Caco-2 (cell line): ENCODE measurements at regions not wholly inside any gene's neighbourhood (a gene's known extent, or its start where the extent isn't known, plus 50 kb on each side); places are given as distances from the start of the nearest gene placed in this dataset.

ENCODE experiments used
- BruUV-seq: library from RNA; stranded (reverse); fragments of 400-500 nt; replicated peaks from 2 replicates; lab custom pipeline; 2021; lab: Mats Ljungman, UMichigan
- CTCF ChIA-PET: fragments of 300-600 bp; sonication (Branson Sonifier 250); formaldehyde crosslinking; loops from one replicate; lab custom pipeline; 2022; ENCODE audit warnings: antibody characterized with exemption; lab: Charles Lee
- POLR2A ChIA-PET: fragments of 300-600 bp; sonication (Branson Sonifier 250); formaldehyde crosslinking; loops from one replicate; lab custom pipeline; 2022; ENCODE audit warnings: antibody characterized with exemption; lab: Charles Lee
- DNase-seq, 2 experiments: peaks; one replicate each; pipeline versions ENCODE4 v3.0.0 to v3.0.0-alpha.2; 2020 to 2022
- H3K27me3 ChIP-seq: replicated peaks from 2 replicates; pipeline ENCODE4 v1.6.0; 2011; ENCODE audit warnings: low read length; ENCODE audit not compliant: control insufficient read depth, insufficient read depth
- H3K36me3 ChIP-seq: 2 replicates; pipeline ENCODE4 v1.5.1; 2011; ENCODE audit warnings: low read length; ENCODE audit not compliant: control insufficient read depth, insufficient read depth
- H3K4me1 ChIP-seq: fragments of 250-450 bp; sonication (Bioruptor Pico); 2 replicates; pipeline ENCODE4 v1.5.1; 2020; ENCODE audit warnings: mild to moderate bottlenecking
- H3K4me3 ChIP-seq: 2 replicates; pipeline ENCODE4 v1.5.1; 2011; ENCODE audit warnings: low read depth, mild to moderate bottlenecking, control low read depth, low read length
- H3K9me3 ChIP-seq: fragments of 250-450 bp; sonication (Bioruptor Pico); 2 replicates; pipeline ENCODE4 v1.5.1; 2020; ENCODE audit warnings: mild to moderate bottlenecking, moderate library complexity
- H3K27ac Mint-ChIP-seq: one replicate; pipeline ENCODE4 v1.8.0; 2022; ENCODE audit warnings: mixed read lengths; ENCODE audit not compliant: unreplicated experiment
- H3K27me3 Mint-ChIP-seq: one replicate; pipeline ENCODE4 v1.8.0; 2022; ENCODE audit warnings: mixed read lengths; ENCODE audit not compliant: insufficient read depth, unreplicated experiment
- H3K36me3 Mint-ChIP-seq: one replicate; pipeline ENCODE4 v1.8.0; 2022; ENCODE audit warnings: mild to moderate bottlenecking, mixed read lengths; ENCODE audit not compliant: insufficient read depth, unreplicated experiment
- H3K4me1 Mint-ChIP-seq: one replicate; pipeline ENCODE4 v1.8.0; 2022; ENCODE audit warnings: low read depth, mixed read lengths; ENCODE audit not compliant: unreplicated experiment
- H3K4me3 Mint-ChIP-seq: one replicate; pipeline ENCODE4 v1.8.0; 2022; ENCODE audit warnings: mild to moderate bottlenecking, moderate library complexity, mixed read lengths; ENCODE audit not compliant: unreplicated experiment
- H3K9me3 Mint-ChIP-seq: one replicate; pipeline ENCODE4 v1.8.0; 2022; ENCODE audit warnings: mixed read lengths; ENCODE audit not compliant: unreplicated experiment
- intact Hi-C: fragments of 100-400 bp; cut with micrococcal nuclease; formaldehyde crosslinking; loops from one replicate; pipeline ENCODE4 v1.10.0; 2022; ENCODE audit not compliant: unreplicated experiment
- TF ChIP-seq, protein P1 (sequence below), 2 experiments: fragments of 200-600 bp in 1 of 2; IDR thresholded peaks; 1 replicate in 1 of 2; 2 replicates in 1 of 2; pipeline versions ENCODE4 v1.5.1 to v1.8.0; 2011 to 2022; ENCODE audit warnings: antibody characterized with exemption in 1 of 2, control low read depth in 1 of 2, inconsistent platforms in 1 of 2, low read depth in 1 of 2, low read length in 1 of 2, mild to moderate bottlenecking in 1 of 2, moderate library complexity in 1 of 2; ENCODE audit not compliant: insufficient read depth in 1 of 2, severe bottlenecking in 1 of 2, unreplicated experiment in 1 of 2

DNA sequence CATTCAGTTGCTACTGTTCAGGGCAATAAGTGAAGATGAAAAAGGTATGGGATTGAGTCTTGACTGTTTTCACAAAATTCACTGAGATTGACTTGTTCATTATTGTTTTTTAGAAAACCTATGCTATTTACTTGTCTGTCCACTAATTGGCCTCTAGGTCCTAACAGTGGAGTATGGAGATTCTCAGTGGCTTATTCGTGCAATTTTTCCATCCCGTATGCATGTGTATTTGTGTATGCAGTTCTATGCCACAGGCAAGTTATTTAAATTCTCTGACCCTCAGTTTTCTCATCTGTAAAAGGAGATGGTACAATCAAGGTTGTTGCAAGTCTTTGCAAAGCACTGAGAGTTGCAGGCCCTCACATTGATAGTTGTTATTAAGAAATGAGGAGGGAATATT is 151.0 kb downstream of the BBOX1 start:
- Mint-ChIP-seq H3K4me1 (peaks cover 25% of the 10 kb centered on the region), H3K36me3 (no peaks in the 10 kb centered on the region), H3K9me3 (no peaks in the 10 kb centered on the region), H3K4me3 (no peak overlapping the region), H3K27ac (no peak overlapping the region), H3K27me3 (no peaks in the 10 kb centered on the region)
- CTCF ChIA-PET = no interaction called here
- intact Hi-C loops = no loop called here
- no peak for DNase-seq
- POLR2A ChIA-PET = no interaction called here
- Histone ChIP-seq H3K27me3 (no peaks in the 10 kb centered on the region), H3K9me3 (no peaks in the 10 kb centered on the region), H3K36me3 (no peaks in the 10 kb centered on the region), H3K4me3 (no peak overlapping the region), H3K4me1 (peaks cover 28% of the 10 kb centered on the region)
- TF ChIP-seq, protein P1, sequence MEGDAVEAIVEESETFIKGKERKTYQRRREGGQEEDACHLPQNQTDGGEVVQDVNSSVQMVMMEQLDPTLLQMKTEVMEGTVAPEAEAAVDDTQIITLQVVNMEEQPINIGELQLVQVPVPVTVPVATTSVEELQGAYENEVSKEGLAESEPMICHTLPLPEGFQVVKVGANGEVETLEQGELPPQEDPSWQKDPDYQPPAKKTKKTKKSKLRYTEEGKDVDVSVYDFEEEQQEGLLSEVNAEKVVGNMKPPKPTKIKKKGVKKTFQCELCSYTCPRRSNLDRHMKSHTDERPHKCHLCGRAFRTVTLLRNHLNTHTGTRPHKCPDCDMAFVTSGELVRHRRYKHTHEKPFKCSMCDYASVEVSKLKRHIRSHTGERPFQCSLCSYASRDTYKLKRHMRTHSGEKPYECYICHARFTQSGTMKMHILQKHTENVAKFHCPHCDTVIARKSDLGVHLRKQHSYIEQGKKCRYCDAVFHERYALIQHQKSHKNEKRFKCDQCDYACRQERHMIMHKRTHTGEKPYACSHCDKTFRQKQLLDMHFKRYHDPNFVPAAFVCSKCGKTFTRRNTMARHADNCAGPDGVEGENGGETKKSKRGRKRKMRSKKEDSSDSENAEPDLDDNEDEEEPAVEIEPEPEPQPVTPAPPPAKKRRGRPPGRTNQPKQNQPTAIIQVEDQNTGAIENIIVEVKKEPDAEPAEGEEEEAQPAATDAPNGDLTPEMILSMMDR (IDR thresholded peaks at IDR 0.05; ENCODE audit: insufficient read depth in 1 of 2, low read depth in 1 of 2, low read length in 1 of 2, severe bottlenecking in 1 of 2, unreplicated experiment in 1 of 2) = no peak
- BruUV-seq = no TSS peak

- no peak for DNase-seq
- peak overlapping the region; percentile 30 for H3K4me3 Mint-ChIP-seq
- no peaks in the 10 kb centered on the region for H3K9me3 Mint-ChIP-seq
- H3K27me3 ChIP-seq = no peaks in the 10 kb centered on the region
- H3K9me3 ChIP-seq = no peaks in the 10 kb centered on the region
- CTCF ChIA-PET = no interaction called here
- no peak overlapping the region for H3K4me3 ChIP-seq
- peak overlapping the region; percentile 9 for H3K27ac Mint-ChIP-seq
- no peaks in the 10 kb centered on the region for H3K27me3 Mint-ChIP-seq
- intact Hi-C loops = loop anchor here (1.0 to 5.0 kb wide), 5 partner anchors 14 to 284 kb away; partner anchors contain the start of gene LGR4
- H3K4me1 ChIP-seq = peaks cover 32% of the 10 kb centered on the region
- BruUV-seq = no TSS peak
- H3K4me1 Mint-ChIP-seq = peaks cover 19% of the 10 kb centered on the region
- H3K36me3 ChIP-seq = no peaks in the 10 kb centered on the region
- POLR2A ChIA-PET = no interaction called here
- H3K36me3 Mint-ChIP-seq = no peaks in the 10 kb centered on the region
- TF ChIP-seq, protein P1 (IDR thresholded peaks at IDR 0.05; ENCODE audit: insufficient read depth in 1 of 2, low read depth in 1 of 2, low read length in 1 of 2, severe bottlenecking in 1 of 2, unreplicated experiment in 1 of 2) = no peak
These were observed 148.1 kb downstream of the BBOX1 start for GRCh38 chr11:27188696-27189095.

GRCh38 chr11:27187848-27188621 is 147.4 kb downstream of the BBOX1 start:
- no peaks in the 10 kb centered on the region for H3K27me3 ChIP-seq
- no peak overlapping the region for H3K4me3 ChIP-seq
- Mint-ChIP-seq H3K9me3 (no peaks in the 10 kb centered on the region), H3K36me3 (no peaks in the 10 kb centered on the region), H3K27me3 (no peaks in the 10 kb centered on the region), H3K4me1 (peaks cover 19% of the 10 kb centered on the region), H3K4me3 (peak overlapping the region; percentile 47), H3K27ac (peak overlapping the region; percentile 9)
- DNase-seq = peak in 1 of 2 experiments; percentile 54
- BruUV-seq = no TSS peak
- H3K36me3 ChIP-seq = no peaks in the 10 kb centered on the region
- intact Hi-C loops = loop anchor here (1.0 to 5.0 kb wide), 5 partner anchors 14 to 284 kb away; partner anchors contain the start of gene LGR4
- no peaks in the 10 kb centered on the region for H3K9me3 ChIP-seq
- TF ChIP-seq, protein P1 (IDR thresholded peaks at IDR 0.05; ENCODE audit: insufficient read depth in 1 of 2, low read depth in 1 of 2, low read length in 1 of 2, severe bottlenecking in 1 of 2, unreplicated experiment in 1 of 2) = no peak
- ChIA-PET CTCF (interaction anchor here (0.8 to 2.2 kb wide), 9 partner anchors 14 to 308 kb away, joined by 3 to 23 read pairs (median 5); partner anchors contain the start of gene LGR4), POLR2A (no interaction called here)
- H3K4me1 ChIP-seq = peaks cover 32% of the 10 kb centered on the region
